ENCODE measurements at regions not wholly inside any gene's neighbourhood (a gene's known extent, or its start where the extent isn't known, plus 50 kb on each side); places are given as distances from the start of the nearest gene placed in this dataset.

DNA sequence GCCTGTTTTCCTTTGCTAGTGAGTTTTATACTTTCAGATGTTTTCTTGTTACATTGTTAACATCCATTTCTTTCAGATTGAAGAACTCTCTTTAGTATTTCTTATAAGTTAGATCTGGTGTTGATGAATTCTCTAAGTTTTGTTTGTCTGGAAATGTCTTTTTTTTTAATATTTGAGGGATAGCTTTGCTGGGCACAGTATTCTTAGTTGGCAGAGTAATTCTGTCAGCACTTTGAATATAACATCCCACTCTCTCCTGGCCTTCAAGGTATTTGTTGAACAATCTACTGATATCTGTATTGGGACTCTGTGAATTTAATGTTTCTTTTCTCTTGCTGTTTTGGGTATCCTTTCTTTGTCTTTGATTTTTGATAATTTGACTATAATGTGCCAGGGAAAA lies 79.4 kb upstream of the UST start:
- Histone ChIP-seq H3K4me3 (replicated peaks; ENCODE audit: insufficient read depth, low read length) (no peak overlapping the region), H3K27ac (replicated peaks) (no peak overlapping the region), H3K27me3 (ENCODE audit: insufficient read depth, poor library complexity, severe bottlenecking) (no peaks in the 10 kb centered on the region)
- TF ChIP-seq SPI1 (IDR thresholded peaks at IDR 0.05; ENCODE audit: borderline replicate concordance, low read depth) (no peak), GABPA (IDR thresholded peaks at IDR 0.05; ENCODE audit: low read depth) (no peak), POLR2AphosphoS5 (IDR thresholded peaks at IDR 0.05; ENCODE audit: low read depth) (no peak)
- TF ChIP-seq, protein P1, sequence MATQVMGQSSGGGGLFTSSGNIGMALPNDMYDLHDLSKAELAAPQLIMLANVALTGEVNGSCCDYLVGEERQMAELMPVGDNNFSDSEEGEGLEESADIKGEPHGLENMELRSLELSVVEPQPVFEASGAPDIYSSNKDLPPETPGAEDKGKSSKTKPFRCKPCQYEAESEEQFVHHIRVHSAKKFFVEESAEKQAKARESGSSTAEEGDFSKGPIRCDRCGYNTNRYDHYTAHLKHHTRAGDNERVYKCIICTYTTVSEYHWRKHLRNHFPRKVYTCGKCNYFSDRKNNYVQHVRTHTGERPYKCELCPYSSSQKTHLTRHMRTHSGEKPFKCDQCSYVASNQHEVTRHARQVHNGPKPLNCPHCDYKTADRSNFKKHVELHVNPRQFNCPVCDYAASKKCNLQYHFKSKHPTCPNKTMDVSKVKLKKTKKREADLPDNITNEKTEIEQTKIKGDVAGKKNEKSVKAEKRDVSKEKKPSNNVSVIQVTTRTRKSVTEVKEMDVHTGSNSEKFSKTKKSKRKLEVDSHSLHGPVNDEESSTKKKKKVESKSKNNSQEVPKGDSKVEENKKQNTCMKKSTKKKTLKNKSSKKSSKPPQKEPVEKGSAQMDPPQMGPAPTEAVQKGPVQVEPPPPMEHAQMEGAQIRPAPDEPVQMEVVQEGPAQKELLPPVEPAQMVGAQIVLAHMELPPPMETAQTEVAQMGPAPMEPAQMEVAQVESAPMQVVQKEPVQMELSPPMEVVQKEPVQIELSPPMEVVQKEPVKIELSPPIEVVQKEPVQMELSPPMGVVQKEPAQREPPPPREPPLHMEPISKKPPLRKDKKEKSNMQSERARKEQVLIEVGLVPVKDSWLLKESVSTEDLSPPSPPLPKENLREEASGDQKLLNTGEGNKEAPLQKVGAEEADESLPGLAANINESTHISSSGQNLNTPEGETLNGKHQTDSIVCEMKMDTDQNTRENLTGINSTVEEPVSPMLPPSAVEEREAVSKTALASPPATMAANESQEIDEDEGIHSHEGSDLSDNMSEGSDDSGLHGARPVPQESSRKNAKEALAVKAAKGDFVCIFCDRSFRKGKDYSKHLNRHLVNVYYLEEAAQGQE (IDR thresholded peaks at IDR 0.05; ENCODE audit: insufficient replicate concordance, low read depth), result no peak
- TF ChIP-seq, protein P2, sequence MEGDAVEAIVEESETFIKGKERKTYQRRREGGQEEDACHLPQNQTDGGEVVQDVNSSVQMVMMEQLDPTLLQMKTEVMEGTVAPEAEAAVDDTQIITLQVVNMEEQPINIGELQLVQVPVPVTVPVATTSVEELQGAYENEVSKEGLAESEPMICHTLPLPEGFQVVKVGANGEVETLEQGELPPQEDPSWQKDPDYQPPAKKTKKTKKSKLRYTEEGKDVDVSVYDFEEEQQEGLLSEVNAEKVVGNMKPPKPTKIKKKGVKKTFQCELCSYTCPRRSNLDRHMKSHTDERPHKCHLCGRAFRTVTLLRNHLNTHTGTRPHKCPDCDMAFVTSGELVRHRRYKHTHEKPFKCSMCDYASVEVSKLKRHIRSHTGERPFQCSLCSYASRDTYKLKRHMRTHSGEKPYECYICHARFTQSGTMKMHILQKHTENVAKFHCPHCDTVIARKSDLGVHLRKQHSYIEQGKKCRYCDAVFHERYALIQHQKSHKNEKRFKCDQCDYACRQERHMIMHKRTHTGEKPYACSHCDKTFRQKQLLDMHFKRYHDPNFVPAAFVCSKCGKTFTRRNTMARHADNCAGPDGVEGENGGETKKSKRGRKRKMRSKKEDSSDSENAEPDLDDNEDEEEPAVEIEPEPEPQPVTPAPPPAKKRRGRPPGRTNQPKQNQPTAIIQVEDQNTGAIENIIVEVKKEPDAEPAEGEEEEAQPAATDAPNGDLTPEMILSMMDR (IDR thresholded peaks at IDR 0.05; ENCODE audit: insufficient read depth, low read length), result no peak
- no peak for DNase-seq (ENCODE audit: low read depth in 1 of 2, low spot score in 1 of 2)

DNA sequence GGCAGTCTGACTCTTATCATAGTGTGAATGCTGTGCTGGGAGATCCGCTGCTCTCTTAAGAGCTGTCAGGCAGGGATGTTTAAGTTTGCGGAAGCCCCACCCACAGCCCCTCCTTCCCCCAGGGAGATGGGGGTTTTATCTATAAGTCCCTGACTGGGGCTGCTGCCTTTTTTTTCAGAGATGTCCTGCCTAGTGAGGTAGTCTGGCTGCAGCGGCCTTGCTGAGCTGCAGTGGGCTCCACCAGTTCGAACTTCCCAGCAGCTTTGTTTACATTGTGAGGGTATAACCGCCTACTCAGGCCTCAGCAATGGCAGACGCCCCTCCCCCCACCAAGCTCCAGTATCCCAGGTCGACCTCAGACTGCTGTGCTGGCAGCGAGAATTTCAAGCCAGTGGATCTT lies 75.7 kb upstream of the UST start:
- no peak for DNase-seq (ENCODE audit: low read depth in 1 of 2, low spot score in 1 of 2)
- no peak overlapping the region for H3K4me3 ChIP-seq (replicated peaks; ENCODE audit: insufficient read depth, low read length)
- TF ChIP-seq, protein P2 (IDR thresholded peaks at IDR 0.05; ENCODE audit: insufficient read depth, low read length), result no peak
- TF ChIP-seq, protein P1 (IDR thresholded peaks at IDR 0.05; ENCODE audit: insufficient replicate concordance, low read depth), result no peak
- no peak overlapping the region for H3K27ac ChIP-seq (replicated peaks)
- no peaks in the 10 kb centered on the region for H3K27me3 ChIP-seq (ENCODE audit: insufficient read depth, poor library complexity, severe bottlenecking)

DNA sequence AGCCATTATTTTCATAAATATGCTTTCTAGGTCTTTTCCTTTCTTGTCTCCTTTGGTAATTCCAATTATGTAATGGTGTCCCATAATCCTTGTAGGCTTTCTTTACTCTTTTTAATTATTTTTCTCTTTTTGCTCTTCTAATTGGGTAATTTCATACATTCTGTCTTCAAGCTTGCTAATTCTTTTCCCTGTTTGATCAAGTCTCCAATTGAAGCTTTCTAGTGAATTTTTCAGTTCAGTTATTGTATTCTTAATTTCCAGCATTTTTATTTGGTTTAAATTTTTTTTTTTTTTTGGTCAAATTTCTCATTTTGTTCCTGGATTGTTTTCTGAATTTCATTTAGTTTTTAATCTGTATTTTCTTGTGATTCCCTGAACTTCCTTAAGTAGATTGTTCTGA lies 74.9 kb upstream of the UST start:
- H3K4me3 ChIP-seq (replicated peaks; ENCODE audit: insufficient read depth, low read length), result no peak overlapping the region
- DNase-seq (ENCODE audit: low read depth in 1 of 2, low spot score in 1 of 2), result no peak
- no peaks in the 10 kb centered on the region for H3K27me3 ChIP-seq (ENCODE audit: insufficient read depth, poor library complexity, severe bottlenecking)
- TF ChIP-seq, protein P2 (IDR thresholded peaks at IDR 0.05; ENCODE audit: insufficient read depth, low read length), result no peak
- no peak for TF ChIP-seq GABPA (IDR thresholded peaks at IDR 0.05; ENCODE audit: low read depth)
- no peak for TF ChIP-seq SPI1 (IDR thresholded peaks at IDR 0.05; ENCODE audit: borderline replicate concordance, low read depth)
- TF ChIP-seq, protein P1 (IDR thresholded peaks at IDR 0.05; ENCODE audit: insufficient replicate concordance, low read depth), result no peak
- TF ChIP-seq POLR2AphosphoS5 (IDR thresholded peaks at IDR 0.05; ENCODE audit: low read depth), result no peak
- no peak overlapping the region for H3K27ac ChIP-seq (replicated peaks)
